Body of pancreas (tissue), 4 donors: ENCODE measurements at regions not wholly inside any gene's neighbourhood (a gene's known extent, or its start where the extent isn't known, plus 50 kb on each side); places are given as distances from the start of the nearest gene placed in this dataset.

Experiments used
- POLR2A ChIP-seq, 3 donors: fragments of 450-650 bp; IDR thresholded peaks; one replicate each; pipeline ENCODE4 v1.6.1; 2016; ENCODE audit warnings: antibody characterized with exemption in 3 of 3, mild to moderate bottlenecking in 2 of 3
- TF ChIP-seq, protein P1 (sequence below), 7 experiments: fragments of 450-650 bp in 4 of 7; fragments of 200-600 bp in 3 of 7; sonication (generic) in 3 of 7; IDR thresholded peaks; one replicate each; pipeline ENCODE4 v1.5.1; 2016 to 2019; ENCODE audit warnings: antibody characterized with exemption in 7 of 7

DNA sequence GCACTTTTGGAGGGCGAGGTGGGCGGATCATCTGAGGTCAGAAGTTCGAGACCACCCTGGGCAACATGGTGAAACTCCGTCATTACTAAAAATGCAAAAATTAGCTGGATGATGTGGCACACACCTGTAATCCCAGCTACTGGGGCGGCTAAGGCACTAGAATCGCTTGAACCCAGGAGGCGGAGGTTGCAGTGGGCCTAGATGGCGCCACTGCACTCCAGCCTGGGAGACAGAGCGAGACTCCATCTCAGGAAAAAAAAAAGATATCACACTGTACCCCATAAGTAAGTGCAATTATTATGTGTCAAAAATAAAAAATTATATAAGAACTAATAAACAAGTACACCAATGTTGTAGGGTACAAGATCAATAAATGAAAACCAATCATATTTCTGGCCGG is 200.0 kb downstream of the CDRT15L2 start:
- TF ChIP-seq, protein P1, sequence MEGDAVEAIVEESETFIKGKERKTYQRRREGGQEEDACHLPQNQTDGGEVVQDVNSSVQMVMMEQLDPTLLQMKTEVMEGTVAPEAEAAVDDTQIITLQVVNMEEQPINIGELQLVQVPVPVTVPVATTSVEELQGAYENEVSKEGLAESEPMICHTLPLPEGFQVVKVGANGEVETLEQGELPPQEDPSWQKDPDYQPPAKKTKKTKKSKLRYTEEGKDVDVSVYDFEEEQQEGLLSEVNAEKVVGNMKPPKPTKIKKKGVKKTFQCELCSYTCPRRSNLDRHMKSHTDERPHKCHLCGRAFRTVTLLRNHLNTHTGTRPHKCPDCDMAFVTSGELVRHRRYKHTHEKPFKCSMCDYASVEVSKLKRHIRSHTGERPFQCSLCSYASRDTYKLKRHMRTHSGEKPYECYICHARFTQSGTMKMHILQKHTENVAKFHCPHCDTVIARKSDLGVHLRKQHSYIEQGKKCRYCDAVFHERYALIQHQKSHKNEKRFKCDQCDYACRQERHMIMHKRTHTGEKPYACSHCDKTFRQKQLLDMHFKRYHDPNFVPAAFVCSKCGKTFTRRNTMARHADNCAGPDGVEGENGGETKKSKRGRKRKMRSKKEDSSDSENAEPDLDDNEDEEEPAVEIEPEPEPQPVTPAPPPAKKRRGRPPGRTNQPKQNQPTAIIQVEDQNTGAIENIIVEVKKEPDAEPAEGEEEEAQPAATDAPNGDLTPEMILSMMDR (IDR thresholded peaks at IDR 0.05): no peak
- no peak for TF ChIP-seq POLR2A (IDR thresholded peaks at IDR 0.05)
